WTC11 (cell line): ENCODE measurements at regions not wholly inside any gene's neighbourhood (a gene's known extent, or its start where the extent isn't known, plus 50 kb on each side); places are given as distances from the start of the nearest gene placed in this dataset.

Experiments used
- ATAC-seq: fragments of 200-7000 bp; cut with Tn5 transposase; 2 replicates; pipeline ENCODE4 v1.10.0; 2021; ENCODE audit warnings: mild to moderate bottlenecking, moderate library complexity
- CTCF ChIA-PET: fragments of 300-600 bp; sonication (Branson Sonifier 250); formaldehyde crosslinking; loops from one replicate; lab custom pipeline; 2021; ENCODE audit warnings: antibody characterized with exemption; lab: Charles Lee
- POLR2A ChIA-PET: fragments of 350-600 bp; sonication (Branson Sonifier 250); formaldehyde crosslinking; loops from one replicate; lab custom pipeline; 2021; ENCODE audit warnings: antibody characterized with exemption; lab: Charles Lee
- DNase-seq: peaks from one replicate; pipeline ENCODE4 v3.0.0; 2021; ENCODE audit warnings: low spot score
- H3K27ac Mint-ChIP-seq: 2 replicates; pipeline ENCODE4 v1.8.0; 2021; ENCODE audit warnings: mixed read lengths
- H3K27me3 Mint-ChIP-seq: 2 replicates; pipeline ENCODE4 v1.8.0; 2021; ENCODE audit warnings: low read depth, mild to moderate bottlenecking, moderate library complexity, mixed read lengths
- H3K36me3 Mint-ChIP-seq: 2 replicates; pipeline ENCODE4 v1.8.0; 2021; ENCODE audit warnings: mixed read lengths
- H3K4me1 Mint-ChIP-seq: 2 replicates; pipeline ENCODE4 v1.8.0; 2022; ENCODE audit warnings: mixed read lengths
- H3K4me3 Mint-ChIP-seq: 2 replicates; pipeline ENCODE4 v1.8.0; 2021; ENCODE audit warnings: mild to moderate bottlenecking, moderate library complexity, mixed read lengths
- H3K9me3 Mint-ChIP-seq: 2 replicates; pipeline ENCODE4 v1.8.0; 2021; ENCODE audit warnings: mixed read lengths
- AR ChIP-seq: fragments of 250-450 bp; sonication (Bioruptor Pico); IDR thresholded peaks from 2 replicates; pipeline ENCODE4 v1.9.0; 2021; ENCODE audit warnings: mild to moderate bottlenecking
- E2F4 ChIP-seq: sonication (generic); formaldehyde crosslinking; IDR thresholded peaks from 2 replicates; pipeline ENCODE4 v1.8.1; 2022; ENCODE audit warnings: low read depth, mild to moderate bottlenecking, moderate library complexity, missing genetic modification reagents, borderline replicate concordance
- ELF4 ChIP-seq: sonication (generic); formaldehyde crosslinking; IDR thresholded peaks from 2 replicates; pipeline ENCODE4 v1.8.1; 2022; ENCODE audit warnings: low read depth, mild to moderate bottlenecking, moderate library complexity, missing genetic modification reagents
- FOXJ3 ChIP-seq: sonication (generic); formaldehyde crosslinking; IDR thresholded peaks from 2 replicates; pipeline ENCODE4 v1.9.0; 2021; ENCODE audit warnings: missing genetic modification reagents, mild to moderate bottlenecking, borderline replicate concordance
- HMGA2 ChIP-seq: fragments of 250-450 bp; sonication (Bioruptor Pico); IDR thresholded peaks from 2 replicates; pipeline ENCODE4 v1.4.0; 2021; ENCODE audit warnings: mild to moderate bottlenecking, moderate library complexity
- JAZF1 ChIP-seq: fragments of 250-450 bp; sonication (Bioruptor Pico); IDR thresholded peaks from 2 replicates; pipeline ENCODE4 v1.9.0; 2021; ENCODE audit warnings: moderate library complexity, mild to moderate bottlenecking, inconsistent platforms
- NFYB ChIP-seq: sonication (generic); formaldehyde crosslinking; conservative IDR thresholded peaks from 2 replicates; pipeline ENCODE4 v1.8.0; 2022; ENCODE audit warnings: low read depth, missing genetic modification reagents
- NR3C1 ChIP-seq: sonication (generic); formaldehyde crosslinking; conservative IDR thresholded peaks from 2 replicates; pipeline ENCODE4 v1.8.1; 2023; ENCODE audit warnings: low read depth, mild to moderate bottlenecking, missing genetic modification reagents
- OVOL2 ChIP-seq: fragments of 250-450 bp; sonication (Bioruptor Pico); IDR thresholded peaks from 2 replicates; pipeline ENCODE4 v1.9.0; 2021; ENCODE audit warnings: mild to moderate bottlenecking, borderline replicate concordance
- STAT6 ChIP-seq: sonication (generic); formaldehyde crosslinking; conservative IDR thresholded peaks from 2 replicates; pipeline ENCODE4 v1.8.1; 2023; ENCODE audit warnings: mild to moderate bottlenecking, low read depth, missing genetic modification reagents, moderate library complexity
- TEAD1 ChIP-seq: sonication (generic); formaldehyde crosslinking; IDR thresholded peaks from 2 replicates; pipeline ENCODE4 v1.8.0; 2022; ENCODE audit warnings: mild to moderate bottlenecking, missing genetic modification reagents
- ZNF121 ChIP-seq: sonication (generic); formaldehyde crosslinking; IDR thresholded peaks from 2 replicates; pipeline ENCODE4 v1.8.0; 2023; ENCODE audit warnings: missing genetic modification reagents
- ZNF396 ChIP-seq: fragments of 250-450 bp; sonication (Bioruptor Pico); IDR thresholded peaks from 2 replicates; pipeline ENCODE4 v1.8.0; 2021; ENCODE audit warnings: mild to moderate bottlenecking, moderate library complexity, borderline replicate concordance

- CTCF ChIA-PET = interaction anchor here (0.7 to 1.5 kb wide), 3 partner anchors 9 to 154 kb away, joined by 4 to 5 read pairs (median 4); no protein-coding TSS in a partner anchor
- TF ChIP-seq ELF4 (CRISPR knock-in tag) (no peak), STAT6 (CRISPR knock-in tag) (no peak), FOXJ3 (CRISPR knock-in tag) (no peak), NFYB (no peak), NR3C1 (no peak), HMGA2 (no peak), TEAD1 (CRISPR knock-in tag) (no peak), AR (no peak), JAZF1 (CRISPR knock-in tag) (no peak), OVOL2 (no peak)
- Mint-ChIP-seq H3K9me3 (no peaks in the 10 kb centered on the region), H3K27me3 (peaks cover 58% of the 10 kb centered on the region), H3K36me3 (no peaks in the 10 kb centered on the region), H3K27ac (no peak overlapping the region), H3K4me3 (no peak overlapping the region), H3K4me1 (peaks cover 32% of the 10 kb centered on the region)
- DNase-seq (no peak), ATAC-seq (no peak)
- POLR2A ChIA-PET = no interaction called here
Observed at GRCh38 chr11:116062490-116063171, 558.4 kb upstream of the CADM1 start.

- Mint-ChIP-seq H3K9me3 (no peaks in the 10 kb centered on the region), H3K4me3 (no peak overlapping the region), H3K27me3 (peaks cover 57% of the 10 kb centered on the region), H3K4me1 (peaks cover 32% of the 10 kb centered on the region), H3K36me3 (no peaks in the 10 kb centered on the region), H3K27ac (no peak overlapping the region)
- no peak for TF ChIP-seq ZNF121 (CRISPR knock-in tag)
- no peak for TF ChIP-seq ZNF396 (CRISPR knock-in tag)
- ATAC-seq (no peak), DNase-seq (no peak)
- ChIA-PET CTCF (interaction anchor here (0.7 to 1.5 kb wide), 3 partner anchors 10 to 155 kb away, joined by 4 to 5 read pairs (median 4); no protein-coding TSS in a partner anchor), POLR2A (no interaction called here)
Observed at GRCh38 chr11:116062129-116062489, 557.9 kb upstream of the CADM1 start.

GRCh38 chr11:116061322-116061721, 557.1 kb upstream of the CADM1 start:
- DNase-seq = no peak
- H3K36me3 Mint-ChIP-seq = no peaks in the 10 kb centered on the region
- ATAC-seq = no peak
- TF ChIP-seq JAZF1 (CRISPR knock-in tag) (no peak), E2F4 (no peak)
- H3K4me1 Mint-ChIP-seq = peaks cover 32% of the 10 kb centered on the region
- ChIA-PET POLR2A (no interaction called here), CTCF (no interaction called here)
- H3K4me3 Mint-ChIP-seq = no peak overlapping the region
- H3K9me3 Mint-ChIP-seq = no peaks in the 10 kb centered on the region
- H3K27ac Mint-ChIP-seq = no peak overlapping the region
- H3K27me3 Mint-ChIP-seq = peaks cover 52% of the 10 kb centered on the region
